M059J (cell line): ENCODE measurements at regions not wholly inside any gene's neighbourhood (a gene's known extent, or its start where the extent isn't known, plus 50 kb on each side); places are given as distances from the start of the nearest gene placed in this dataset.

Source experiments
- DNase-seq: peaks from one replicate; pipeline ENCODE4 v3.0.0-alpha.2; 2012; ENCODE audit warnings: low read depth

GRCh38 chr10:118246332-118247295, 95.5 kb downstream of the FAM204A start:
- no peak for DNase-seq

GRCh38 chr10:118243907-118244306, 98.2 kb downstream of the FAM204A start:
- no peak for DNase-seq

DNA sequence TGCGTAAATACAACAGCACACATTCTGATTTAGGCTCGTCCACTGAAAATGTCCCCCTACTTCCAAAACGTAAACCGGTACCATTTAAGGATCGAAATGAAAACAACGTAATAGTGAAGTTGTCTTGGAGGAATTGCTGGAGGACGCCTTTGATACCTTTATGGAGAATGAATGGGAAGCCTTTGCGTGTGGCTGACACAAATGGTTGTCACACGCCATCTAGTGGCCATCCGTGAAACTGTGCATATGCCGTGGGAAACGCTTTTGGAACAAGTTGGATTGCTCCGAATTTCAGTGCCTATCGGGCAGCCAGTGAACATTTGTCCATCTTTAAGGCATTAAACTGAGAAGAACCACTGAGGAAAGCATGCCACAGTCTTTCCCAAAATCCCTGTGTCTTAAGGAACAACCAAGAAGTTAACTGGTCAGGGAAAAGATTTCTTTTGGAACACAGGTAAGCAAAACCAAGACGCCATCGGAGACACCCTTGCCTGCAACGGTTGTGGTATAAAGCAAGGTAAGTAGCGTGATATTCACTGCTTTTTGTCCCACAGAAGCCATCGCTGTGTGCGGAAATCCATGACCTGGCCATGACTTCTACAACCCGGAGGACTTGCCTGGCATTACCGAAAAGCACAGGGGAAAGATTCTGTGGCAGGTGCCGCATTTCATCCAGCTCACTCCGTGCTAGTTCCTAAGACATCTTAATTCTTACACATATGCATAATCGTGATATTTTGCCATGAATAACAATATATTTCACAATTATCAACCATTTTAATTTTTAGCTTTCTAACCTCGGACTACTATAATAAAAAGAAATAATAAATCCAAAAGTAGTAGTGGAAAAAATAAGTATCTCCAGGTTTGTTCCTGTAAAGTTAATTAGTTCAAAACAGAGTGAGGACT, 100.6 kb downstream of the FAM204A start:
- DNase-seq: peak; percentile 68

DNA sequence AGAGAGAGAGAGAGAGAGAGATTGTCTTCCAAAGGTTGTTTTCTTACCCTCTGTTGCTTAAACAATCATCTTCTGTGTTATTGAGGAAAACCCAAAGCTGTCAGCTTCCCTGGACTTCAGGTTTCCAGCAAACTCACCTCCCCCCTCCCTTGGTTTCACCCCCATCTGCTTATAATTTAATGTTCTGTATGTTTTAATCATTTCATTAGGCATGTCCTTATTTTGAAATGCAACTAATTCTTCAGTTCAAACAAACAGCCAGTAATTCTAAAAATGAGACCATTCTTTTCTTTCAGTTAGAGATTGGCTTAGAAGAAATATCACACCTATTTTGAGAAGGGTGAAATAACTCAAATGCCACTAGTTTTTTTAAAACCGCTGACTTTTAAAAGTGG, 102.9 kb downstream of the FAM204A start:
- no peak for DNase-seq

- peak; percentile 39 for DNase-seq
Observed at GRCh38 chr10:118238573-118239235, 103.4 kb downstream of the FAM204A start.

GRCh38 chr10:118237930-118238329, 104.2 kb downstream of the FAM204A start:
- DNase-seq: no peak

- no peak for DNase-seq
Observed at GRCh38 chr10:118234683-118235082, 107.4 kb downstream of the FAM204A start.

DNA sequence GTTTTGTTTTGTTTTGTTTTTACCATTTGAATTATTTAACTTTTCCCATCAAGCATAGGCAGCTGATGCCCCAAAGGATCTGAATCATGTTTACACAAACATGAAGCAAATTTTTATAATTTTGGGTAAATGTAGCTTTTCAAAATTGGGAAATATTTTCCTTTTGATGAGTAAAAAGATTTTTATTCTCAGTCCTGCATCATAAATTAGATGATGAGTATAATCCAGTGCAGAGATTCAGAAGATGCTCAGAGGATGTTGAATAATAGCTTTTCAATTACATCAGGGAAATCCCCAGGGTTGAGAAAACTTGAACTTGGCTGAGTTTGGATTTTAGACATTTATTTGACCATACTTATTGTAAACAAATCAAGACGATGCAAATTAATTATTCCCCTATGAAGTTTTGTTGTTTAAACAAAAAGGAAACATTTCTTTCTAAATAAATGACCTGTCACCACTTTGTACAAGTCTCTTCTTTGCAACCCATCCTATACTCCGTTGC, 121.7 kb downstream of the FAM204A start:
- no peak for DNase-seq

- no peak for DNase-seq
Observed at GRCh38 chr10:118218562-118218961, 123.6 kb downstream of the FAM204A start.

DNA sequence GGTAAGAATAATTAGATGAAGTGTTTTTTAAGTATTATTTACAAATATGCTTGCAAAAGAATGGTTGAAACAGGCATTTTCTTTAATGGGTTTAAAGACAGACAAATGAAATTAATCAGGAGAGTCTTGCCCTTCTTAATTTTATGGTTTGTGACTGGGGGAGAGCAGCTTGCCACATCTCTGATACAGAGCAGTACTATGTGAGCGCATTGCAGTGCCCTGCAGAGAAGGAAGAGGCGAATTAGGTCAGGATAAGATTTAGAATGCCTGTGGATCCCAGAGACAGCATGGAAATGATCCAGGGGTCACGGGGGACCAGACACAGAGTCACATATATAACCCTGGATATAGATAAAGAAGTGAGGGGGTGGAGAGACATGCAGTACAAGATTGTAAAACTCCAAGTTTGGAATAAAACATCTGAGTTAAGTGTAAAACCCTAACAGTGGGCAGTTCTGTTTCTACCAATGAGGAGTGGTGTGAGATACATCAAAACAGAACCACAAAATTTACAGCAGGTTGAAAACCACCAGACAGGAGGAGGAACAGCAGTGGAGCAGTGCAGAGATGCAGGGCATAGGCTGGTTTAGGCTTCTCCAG, 125.5 kb downstream of the FAM204A start:
- DNase-seq: no peak

GRCh38 chr10:118216020-118216419, 126.1 kb downstream of the FAM204A start:
- no peak for DNase-seq

- no peak for DNase-seq
Observed at GRCh38 chr10:118214776-118215175, 127.3 kb downstream of the FAM204A start.

DNA sequence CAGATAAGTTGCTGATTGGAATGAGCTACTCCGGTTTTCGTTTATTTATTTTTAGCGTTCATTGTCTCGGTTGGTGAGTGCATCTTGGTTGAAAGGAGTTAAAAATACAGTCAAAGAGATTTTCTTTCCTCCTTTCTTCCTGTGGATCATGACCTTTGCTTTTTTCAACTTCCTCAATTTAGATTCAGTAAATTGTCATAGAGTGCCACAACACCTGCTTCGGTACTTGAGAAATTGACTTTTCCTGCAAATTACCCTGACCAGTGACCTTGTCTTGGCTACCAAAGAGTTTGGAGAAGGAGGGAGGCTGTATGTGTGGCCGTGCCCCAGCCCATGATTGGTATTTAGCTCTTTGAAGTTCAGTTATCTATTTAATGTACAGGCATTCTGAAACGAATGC, 128.7 kb downstream of the FAM204A start:
- no peak for DNase-seq

DNA sequence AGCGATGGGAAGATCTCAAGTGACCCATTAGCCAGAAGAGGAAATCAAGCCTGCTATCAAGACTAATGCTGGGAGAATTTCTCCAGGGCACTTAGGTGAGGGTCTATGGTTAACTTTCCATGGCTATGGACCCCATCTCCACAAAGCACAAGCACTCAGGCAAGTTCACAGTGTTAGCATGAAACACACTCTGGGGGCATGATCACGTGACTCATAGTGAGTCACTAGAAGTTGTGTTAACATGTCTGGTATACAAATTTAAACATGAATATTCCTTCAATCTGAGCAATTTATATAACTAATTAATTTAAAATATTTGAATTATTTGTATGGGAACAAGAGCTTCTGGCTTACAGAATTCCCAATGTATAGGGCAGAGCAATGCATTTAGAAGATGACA, 131.8 kb downstream of the FAM204A start:
- peak; percentile 2 for DNase-seq

DNA sequence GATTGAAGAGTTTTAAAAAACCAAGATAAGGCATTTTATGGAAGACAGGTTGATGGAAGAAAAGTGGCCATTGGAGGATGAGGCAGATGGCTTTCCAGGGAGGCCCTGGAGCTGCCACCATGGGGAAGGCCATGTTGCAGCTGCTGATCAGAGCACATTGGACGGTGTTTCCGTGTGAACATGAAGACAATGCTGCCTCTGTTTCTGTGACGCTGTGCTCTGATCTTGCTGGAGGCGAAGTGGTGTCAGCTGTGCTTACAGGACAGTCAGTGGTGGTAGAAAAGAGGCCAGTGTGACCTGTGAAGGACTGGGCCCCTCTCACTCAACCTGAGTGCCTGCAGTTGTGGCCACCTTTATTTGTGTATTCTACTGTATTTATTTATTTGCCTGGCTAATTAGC, 132.9 kb downstream of the FAM204A start:
- no peak for DNase-seq

DNA sequence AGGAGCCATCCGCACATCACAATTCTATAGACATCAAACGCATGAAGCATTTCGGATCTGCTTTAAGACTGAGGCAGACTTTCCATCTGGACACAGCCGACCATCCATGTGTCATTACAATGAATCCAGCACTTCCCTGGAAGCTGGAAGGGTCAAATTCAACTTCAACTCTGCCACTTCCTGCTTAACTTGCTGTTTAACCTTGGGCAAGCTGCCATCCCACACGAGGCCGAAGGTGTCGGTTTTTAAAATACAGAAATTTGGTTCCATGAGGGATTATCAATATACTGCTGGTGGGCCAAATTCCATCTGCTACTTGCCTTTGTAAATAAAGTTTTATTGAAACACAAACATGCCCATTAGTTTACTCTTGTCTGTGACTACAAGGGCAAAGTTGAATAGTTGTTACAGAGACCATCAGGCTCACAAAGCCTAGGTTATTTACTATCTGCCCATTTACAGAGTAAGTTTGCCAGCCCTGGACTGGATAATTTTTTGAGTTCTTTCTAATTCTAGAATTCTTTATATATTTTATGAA, 134.6 kb downstream of the FAM204A start:
- DNase-seq: no peak

DNA sequence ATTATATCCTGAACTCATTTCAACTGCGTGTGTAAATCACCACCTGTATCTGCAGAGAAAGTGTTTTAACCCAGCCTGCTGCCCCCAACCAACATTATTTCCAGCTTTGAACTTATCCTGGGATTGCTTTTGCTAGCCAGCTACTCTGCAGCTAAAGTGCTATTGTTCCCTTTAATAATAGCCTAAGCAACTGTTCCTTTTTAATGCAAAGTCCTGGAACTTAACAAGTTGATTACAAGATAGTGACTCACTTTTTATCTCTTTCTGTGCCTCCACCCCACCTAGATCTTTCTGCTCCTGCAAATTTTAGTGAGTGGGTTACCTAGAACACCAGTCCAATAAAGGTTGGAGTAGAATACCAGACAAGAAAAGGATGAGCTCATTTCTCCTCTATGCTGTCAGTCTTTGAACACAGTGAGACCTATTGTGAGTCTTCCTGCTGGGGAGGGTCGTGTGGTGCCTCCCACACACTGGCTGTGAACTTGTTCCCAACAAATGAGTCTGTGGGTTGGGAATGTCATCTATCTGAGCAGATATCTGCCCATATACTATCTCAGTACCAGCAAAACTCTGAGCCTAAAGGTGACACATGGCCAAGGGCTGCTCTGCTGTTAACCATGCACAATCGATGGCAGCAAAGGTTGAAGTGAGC, 137.7 kb downstream of the FAM204A start:
- no peak for DNase-seq

DNA sequence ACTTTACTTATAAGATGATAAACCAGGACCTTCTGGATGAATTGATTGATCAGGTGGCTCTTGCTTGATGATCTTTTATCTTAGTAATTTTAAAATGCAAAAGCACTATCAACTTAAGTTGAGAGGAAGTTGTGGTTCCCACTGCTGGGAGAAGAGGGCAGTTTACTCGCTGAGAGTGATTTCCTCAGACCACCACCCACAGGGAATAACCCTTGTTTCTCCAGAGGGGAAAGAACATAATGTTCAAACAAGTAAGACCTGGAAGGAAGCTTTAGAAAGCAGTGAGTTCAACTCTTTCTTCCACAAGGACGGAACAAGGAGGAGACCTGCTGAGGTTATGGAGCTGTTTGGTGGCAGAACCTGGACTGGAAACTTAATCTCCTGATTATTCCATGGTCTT, 138.7 kb downstream of the FAM204A start:
- DNase-seq: no peak

DNA sequence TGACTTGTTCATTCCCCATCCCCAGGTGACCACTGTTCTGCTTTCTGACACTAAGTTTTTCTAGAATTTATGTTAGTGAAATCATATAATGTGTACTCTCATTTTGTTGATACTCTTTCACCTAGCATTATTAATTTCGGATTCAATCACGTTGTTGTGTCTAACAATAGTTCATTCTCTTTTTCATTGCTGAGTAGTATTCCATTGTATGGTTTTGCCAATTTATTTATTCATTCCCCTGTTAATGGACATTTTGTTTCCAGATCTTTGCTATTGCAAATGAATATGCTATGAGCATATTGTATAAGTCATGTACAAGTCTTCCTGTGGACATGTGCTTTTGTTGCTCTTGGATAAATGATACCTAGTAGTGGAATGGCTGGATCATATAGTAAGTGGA, 146.4 kb downstream of the FAM204A start:
- DNase-seq: no peak

DNA sequence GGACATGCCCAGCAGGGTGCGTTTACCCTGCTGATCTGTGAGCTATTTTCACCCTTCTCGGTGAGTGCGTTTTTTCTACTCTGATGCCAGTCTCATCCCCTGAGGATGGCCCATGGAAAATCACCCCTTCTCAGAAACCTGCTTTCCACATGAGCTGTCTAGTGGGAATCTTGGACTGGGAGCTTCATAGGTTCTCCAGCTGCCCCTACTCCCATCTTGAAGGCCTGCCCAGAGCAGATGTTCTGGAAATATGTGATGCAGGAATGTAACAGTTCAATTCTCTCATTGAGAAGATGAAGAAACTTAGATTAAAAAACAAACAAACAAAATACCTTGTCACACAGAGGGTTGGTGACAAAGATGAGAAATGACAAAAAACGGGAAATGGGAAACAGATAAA, 146.9 kb upstream of the RAB11FIP2 start:
- DNase-seq: no peak

- no peak for DNase-seq
Observed at GRCh38 chr10:118181021-118181420, 134.3 kb upstream of the RAB11FIP2 start.
